ENCODE measurements at regions not wholly inside any gene's neighbourhood (a gene's known extent, or its start where the extent isn't known, plus 50 kb on each side); places are given as distances from the start of the nearest gene placed in this dataset.

DNA sequence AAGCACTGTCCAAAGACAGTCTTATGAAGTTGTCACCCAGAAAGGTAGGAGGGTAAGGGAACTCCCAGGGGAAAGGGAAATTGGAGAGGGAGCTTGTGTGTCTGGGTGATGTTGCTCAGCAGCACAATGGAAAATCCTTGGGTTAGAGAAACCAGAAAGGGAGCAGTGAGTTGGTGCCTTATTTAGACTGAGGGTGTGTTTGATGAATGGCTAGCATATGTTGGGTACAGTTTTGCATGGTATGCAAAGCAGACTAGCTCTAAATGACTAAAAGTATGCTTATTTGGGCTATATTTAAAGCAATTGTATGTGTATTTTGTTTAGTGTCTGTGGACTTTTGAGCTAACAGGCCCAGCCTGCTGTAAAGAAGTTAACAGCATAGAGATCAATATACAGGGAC lies 2884.6 kb upstream of the PCDH20 start:
- Histone ChIP-seq H3K36me3 (ENCODE audit: control insufficient read depth in 4 of 4, insufficient read depth in 3 of 4, low read depth in 1 of 4, low read length in 3 of 4) (no peaks in the 10 kb centered on the region), H3K27me3 (ENCODE audit: control insufficient read depth in 4 of 4, insufficient read depth in 4 of 4, low read length in 3 of 4) (no peaks in the 10 kb centered on the region), H3K27ac (ENCODE audit: low read depth in 1 of 2, low read length in 2 of 2) (no peak overlapping the region), H3K9ac (ENCODE audit: low read depth in 1 of 2, low read length in 2 of 2) (no peak overlapping the region), H3K4me1 (ENCODE audit: control insufficient read depth in 4 of 4, insufficient read depth in 4 of 4, low read length in 3 of 4) (no peaks in the 10 kb centered on the region), H3K4me3 (ENCODE audit: low read depth in 1 of 3, low read length in 3 of 3) (no peak overlapping the region), H3K9me3 (ENCODE audit: control insufficient read depth in 4 of 4, low read length in 3 of 4) (peaks cover 0 to 4% (median 0%) of the 10 kb centered on the region in 4 donors)
- TF ChIP-seq REST (IDR thresholded peaks at IDR 0.05) (no peak), RXRA (IDR thresholded peaks at IDR 0.05) (no peak)
- DNase-seq (ENCODE audit: low spot score) = no peak

- Histone ChIP-seq H3K9me3 (ENCODE audit: control insufficient read depth in 4 of 4, low read length in 3 of 4) (no peaks in the 10 kb centered on the region), H3K27ac (ENCODE audit: low read depth in 1 of 2, low read length in 2 of 2) (no peak overlapping the region), H3K4me3 (ENCODE audit: low read depth in 1 of 3, low read length in 3 of 3) (no peak overlapping the region), H3K9ac (ENCODE audit: low read depth in 1 of 2, low read length in 2 of 2) (no peak overlapping the region), H3K4me1 (ENCODE audit: control insufficient read depth in 4 of 4, insufficient read depth in 4 of 4, low read length in 3 of 4) (no peaks in the 10 kb centered on the region), H3K36me3 (ENCODE audit: control insufficient read depth in 4 of 4, insufficient read depth in 3 of 4, low read depth in 1 of 4, low read length in 3 of 4) (no peaks in the 10 kb centered on the region), H3K27me3 (ENCODE audit: control insufficient read depth in 4 of 4, insufficient read depth in 4 of 4, low read length in 3 of 4) (no peaks in the 10 kb centered on the region)
- DNase-seq (ENCODE audit: low spot score) = no peak
- TF ChIP-seq, protein P1, sequence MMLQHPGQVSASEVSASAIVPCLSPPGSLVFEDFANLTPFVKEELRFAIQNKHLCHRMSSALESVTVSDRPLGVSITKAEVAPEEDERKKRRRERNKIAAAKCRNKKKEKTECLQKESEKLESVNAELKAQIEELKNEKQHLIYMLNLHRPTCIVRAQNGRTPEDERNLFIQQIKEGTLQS (IDR thresholded peaks at IDR 0.05) = no peak
- TF ChIP-seq REST (IDR thresholded peaks at IDR 0.05) (no peak), NR2F2 (IDR thresholded peaks at IDR 0.05) (no peak), GABPA (IDR thresholded peaks at IDR 0.05 in 1 of 2, conservative IDR thresholded peaks at IDR 0.05 in 1 of 2) (no peak), HNF4A (conservative IDR thresholded peaks at IDR 0.05) (no peak), SP1 (IDR thresholded peaks at IDR 0.05) (no peak), FOXA2 (IDR thresholded peaks at IDR 0.05) (no peak), FOXA1 (IDR thresholded peaks at IDR 0.05) (no peak), TAF1 (conservative IDR thresholded peaks at IDR 0.05) (no peak), HNF4G (IDR thresholded peaks at IDR 0.05) (no peak), EGR1 (IDR thresholded peaks at IDR 0.05; ENCODE audit: low read depth in 2 of 2) (no peak), YY1 (IDR thresholded peaks at IDR 0.05) (no peak), JUND (IDR thresholded peaks at IDR 0.05) (no peak), RXRA (IDR thresholded peaks at IDR 0.05) (no peak)
- TF ChIP-seq, protein P2, sequence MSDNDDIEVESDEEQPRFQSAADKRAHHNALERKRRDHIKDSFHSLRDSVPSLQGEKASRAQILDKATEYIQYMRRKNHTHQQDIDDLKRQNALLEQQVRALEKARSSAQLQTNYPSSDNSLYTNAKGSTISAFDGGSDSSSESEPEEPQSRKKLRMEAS (IDR thresholded peaks at IDR 0.05) = no peak
- TF ChIP-seq, protein P3, sequence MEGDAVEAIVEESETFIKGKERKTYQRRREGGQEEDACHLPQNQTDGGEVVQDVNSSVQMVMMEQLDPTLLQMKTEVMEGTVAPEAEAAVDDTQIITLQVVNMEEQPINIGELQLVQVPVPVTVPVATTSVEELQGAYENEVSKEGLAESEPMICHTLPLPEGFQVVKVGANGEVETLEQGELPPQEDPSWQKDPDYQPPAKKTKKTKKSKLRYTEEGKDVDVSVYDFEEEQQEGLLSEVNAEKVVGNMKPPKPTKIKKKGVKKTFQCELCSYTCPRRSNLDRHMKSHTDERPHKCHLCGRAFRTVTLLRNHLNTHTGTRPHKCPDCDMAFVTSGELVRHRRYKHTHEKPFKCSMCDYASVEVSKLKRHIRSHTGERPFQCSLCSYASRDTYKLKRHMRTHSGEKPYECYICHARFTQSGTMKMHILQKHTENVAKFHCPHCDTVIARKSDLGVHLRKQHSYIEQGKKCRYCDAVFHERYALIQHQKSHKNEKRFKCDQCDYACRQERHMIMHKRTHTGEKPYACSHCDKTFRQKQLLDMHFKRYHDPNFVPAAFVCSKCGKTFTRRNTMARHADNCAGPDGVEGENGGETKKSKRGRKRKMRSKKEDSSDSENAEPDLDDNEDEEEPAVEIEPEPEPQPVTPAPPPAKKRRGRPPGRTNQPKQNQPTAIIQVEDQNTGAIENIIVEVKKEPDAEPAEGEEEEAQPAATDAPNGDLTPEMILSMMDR (IDR thresholded peaks at IDR 0.05; ENCODE audit: low read depth, low read length, missing input control) = no peak
- TF ChIP-seq, protein P4, sequence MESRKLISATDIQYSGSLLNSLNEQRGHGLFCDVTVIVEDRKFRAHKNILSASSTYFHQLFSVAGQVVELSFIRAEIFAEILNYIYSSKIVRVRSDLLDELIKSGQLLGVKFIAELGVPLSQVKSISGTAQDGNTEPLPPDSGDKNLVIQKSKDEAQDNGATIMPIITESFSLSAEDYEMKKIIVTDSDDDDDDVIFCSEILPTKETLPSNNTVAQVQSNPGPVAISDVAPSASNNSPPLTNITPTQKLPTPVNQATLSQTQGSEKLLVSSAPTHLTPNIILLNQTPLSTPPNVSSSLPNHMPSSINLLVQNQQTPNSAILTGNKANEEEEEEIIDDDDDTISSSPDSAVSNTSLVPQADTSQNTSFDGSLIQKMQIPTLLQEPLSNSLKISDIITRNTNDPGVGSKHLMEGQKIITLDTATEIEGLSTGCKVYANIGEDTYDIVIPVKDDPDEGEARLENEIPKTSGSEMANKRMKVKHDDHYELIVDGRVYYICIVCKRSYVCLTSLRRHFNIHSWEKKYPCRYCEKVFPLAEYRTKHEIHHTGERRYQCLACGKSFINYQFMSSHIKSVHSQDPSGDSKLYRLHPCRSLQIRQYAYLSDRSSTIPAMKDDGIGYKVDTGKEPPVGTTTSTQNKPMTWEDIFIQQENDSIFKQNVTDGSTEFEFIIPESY (IDR thresholded peaks at IDR 0.05) = no peak
Observed at GRCh38 chr13:64293923-64294322, 2878.3 kb upstream of the PCDH20 start.

Measured in liver (tissue), 7 donors.